Fibroblast of the conjunctiva (primary cell): ENCODE measurements at regions not wholly inside any gene's neighbourhood (a gene's known extent, or its start where the extent isn't known, plus 50 kb on each side); places are given as distances from the start of the nearest gene placed in this dataset.

Experiments
- DNase-seq: peaks from one replicate; pipeline ENCODE4 v3.0.0-alpha.2; 2010; ENCODE audit warnings: low read depth

DNA sequence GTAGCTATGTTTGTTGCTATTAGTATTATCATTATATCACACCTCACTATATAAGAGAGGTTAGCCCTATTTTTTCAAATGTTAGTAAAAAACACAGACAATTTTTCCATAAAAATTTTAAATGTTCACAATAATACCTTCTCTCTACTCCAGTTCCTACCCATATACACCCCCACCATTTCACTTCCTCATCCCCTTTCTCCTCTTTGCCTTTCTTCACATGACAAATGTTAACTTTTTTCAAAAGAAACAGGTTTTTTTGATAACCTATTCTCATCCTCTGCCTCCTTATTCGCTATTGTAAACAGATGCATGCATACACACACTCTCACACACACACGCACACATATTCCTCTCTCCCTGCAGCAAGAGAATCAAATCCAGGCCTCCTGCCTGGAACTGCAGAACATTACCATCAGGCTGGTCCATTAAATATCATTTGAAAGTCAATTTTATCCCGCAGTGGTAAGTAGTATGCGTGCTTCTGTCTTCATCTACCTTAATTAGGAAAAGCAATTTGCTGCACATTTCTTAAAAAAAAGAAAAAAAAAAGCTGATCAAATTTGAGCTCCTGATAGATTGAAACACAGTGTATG lies 55.5 kb downstream of the MID1IP1 start:
- no peak for DNase-seq

DNA sequence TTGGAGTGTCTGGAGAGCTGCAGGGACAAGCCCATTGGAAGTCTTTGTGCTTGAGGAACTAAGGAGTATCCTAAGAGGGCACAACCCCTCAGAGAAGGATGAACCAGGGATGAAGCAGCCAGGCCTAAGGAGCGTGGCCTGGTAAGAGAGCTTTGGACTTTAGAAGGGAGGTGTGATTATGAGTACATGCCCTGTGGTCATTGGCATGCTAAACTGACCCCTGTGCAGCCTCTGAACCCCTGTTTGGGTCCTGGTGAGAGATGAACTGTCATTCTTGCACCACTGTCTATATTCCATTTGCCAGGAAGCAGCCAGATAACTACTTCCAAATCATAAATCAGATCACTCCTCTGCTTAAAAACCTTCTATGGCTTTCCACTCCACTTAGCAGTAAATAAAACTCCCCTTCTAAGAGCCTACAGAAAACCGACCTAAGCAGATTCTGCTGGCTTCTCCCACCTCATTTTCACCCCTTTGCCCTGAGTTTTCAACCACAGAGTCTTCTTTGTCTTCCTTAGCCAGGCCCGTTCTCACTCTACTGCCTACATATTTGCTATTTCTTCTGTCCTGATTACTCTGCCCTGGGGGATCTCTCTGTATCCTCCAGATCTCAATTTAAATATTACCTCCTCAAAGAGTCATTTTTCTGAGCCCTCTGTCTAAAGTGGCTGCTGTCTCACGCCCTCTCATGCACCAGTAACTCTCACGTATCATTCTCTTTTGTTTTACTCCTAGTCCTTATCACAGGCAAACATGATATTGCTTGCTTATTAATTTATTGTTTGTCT lies 56.7 kb downstream of the MID1IP1 start:
- DNase-seq = no peak

GRCh38 chrX:38859602-38860001 lies 58.3 kb downstream of the MID1IP1 start:
- no peak for DNase-seq

- DNase-seq = no peak
Measured at GRCh38 chrX:38860106-38861013, 59.1 kb downstream of the MID1IP1 start.

GRCh38 chrX:38861489-38861888 lies 60.2 kb downstream of the MID1IP1 start:
- no peak for DNase-seq

DNA sequence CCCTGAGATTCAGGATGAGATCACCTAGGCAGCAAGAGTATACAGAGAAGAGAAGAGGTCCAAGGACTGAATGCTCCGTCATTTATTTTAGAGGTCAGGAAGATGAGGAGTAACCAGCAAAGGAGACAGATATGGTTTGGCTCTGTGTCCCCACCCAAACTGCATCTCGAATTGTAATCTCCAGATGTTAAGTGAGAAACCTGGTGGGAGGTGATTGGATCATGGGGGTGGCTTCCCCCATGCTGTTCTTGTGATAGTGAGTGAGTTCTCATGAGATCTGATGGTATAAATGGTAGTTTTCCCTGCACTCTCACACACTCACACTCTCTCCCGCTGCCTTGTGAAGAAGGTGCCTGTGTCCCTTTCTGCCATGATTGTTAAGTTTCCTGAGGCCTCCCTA lies 60.8 kb downstream of the MID1IP1 start:
- no peak for DNase-seq

- DNase-seq = no peak
Measured at GRCh38 chrX:38864165-38864564, 62.9 kb downstream of the MID1IP1 start.

- no peak for DNase-seq
Measured at GRCh38 chrX:38868321-38868720, 67.1 kb downstream of the MID1IP1 start.

GRCh38 chrX:38868941-38869401 lies 67.7 kb downstream of the MID1IP1 start:
- DNase-seq = peak; percentile 31

DNA sequence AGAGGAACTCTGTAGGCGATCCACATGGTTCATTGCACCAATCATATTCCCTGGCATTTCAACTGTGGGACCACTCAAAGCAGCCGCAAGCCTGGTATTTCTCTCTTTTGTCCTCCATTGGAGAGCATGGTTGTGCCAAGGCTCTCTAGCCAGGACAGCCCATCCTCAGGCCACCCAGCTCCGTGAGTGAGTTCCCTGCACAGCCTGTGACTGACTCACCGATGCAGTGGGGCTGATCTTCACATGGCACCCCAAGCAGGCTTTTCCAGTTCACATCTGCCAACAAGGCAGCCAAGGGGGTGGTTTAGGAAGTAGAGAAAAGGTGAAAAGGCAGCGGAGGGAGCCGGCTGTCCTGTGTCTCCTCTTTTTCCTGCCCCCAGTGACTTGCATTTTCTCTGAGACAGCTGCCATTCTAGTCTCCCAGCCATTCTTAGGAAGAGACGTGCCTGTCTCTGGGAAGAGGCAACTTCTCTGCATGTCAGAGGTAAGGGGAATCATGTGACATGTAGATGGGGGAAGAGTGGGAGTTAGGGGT lies 69.2 kb downstream of the MID1IP1 start:
- no peak for DNase-seq

- no peak for DNase-seq
Measured at GRCh38 chrX:38871129-38872029, 70.1 kb downstream of the MID1IP1 start.

DNA sequence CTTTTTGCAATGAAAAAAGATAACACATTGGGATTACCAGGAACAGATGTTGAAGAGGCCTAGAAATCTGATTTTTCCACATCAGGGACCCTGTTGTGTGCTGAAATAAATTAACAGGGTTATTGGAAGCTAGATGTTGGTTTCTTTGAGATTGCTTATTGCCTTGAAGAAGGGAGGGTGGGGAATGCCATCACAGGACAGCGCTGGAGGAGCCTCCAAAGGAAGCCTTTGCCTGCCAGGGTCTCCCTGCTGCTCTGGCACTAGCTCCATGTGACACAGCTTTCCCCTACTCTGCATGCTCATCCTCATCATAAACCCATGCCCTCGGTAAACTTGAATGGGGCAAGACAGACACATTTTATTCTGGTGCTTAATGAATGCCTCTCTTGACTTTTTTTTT lies 76.1 kb downstream of the MID1IP1 start:
- no peak for DNase-seq

GRCh38 chrX:38878641-38879340 lies 77.5 kb downstream of the MID1IP1 start:
- DNase-seq = no peak

- DNase-seq = no peak
Measured at GRCh38 chrX:38879631-38880220, 78.5 kb downstream of the MID1IP1 start.

DNA sequence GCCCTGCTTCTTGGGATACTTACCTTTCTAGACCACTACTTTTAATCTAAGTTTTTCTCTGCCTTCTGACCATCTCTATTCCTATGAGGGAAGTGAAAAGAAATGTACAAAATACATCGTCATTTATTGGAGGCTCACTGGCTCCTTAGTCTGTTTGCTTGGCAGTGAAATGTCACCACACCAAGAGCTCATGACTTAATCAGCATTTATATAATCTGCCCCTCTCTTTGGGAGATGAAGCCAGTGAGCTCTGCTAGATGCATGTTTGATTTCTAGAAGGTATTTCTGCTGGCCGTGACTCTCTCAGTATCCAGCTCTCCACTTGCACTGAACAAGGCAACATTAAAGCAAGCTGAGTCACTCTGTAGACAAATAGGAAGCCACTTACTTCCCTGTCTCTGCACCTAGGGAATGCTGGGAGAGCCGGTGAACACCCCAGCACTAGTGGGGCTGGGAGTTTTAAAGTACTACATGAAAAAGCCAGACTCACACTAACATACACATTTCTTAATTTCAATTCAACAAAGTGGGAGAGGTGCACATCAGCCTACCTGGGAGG lies 79.1 kb downstream of the MID1IP1 start:
- no peak for DNase-seq

DNA sequence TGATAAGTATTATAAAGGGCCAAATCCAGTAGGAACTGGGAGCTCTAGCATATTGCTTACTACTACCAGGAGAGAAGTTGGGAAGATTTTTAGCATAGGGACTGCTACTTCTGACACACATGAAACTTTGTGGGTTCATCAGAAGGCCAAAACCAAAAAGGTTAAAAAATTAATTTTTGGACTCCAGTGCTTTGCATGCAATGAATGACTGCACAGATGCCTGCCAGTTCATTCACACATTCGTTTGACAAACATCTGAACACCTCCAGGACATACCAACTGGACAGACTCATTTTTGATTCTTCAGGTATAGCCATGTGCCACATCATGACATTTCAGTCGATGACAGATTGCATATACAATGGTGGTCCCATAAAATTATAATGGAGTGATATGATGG lies 79.8 kb downstream of the MID1IP1 start:
- DNase-seq = no peak

- no peak for DNase-seq
Measured at GRCh38 chrX:38881727-38882126, 80.5 kb downstream of the MID1IP1 start.

- peak; percentile 12 for DNase-seq
Measured at GRCh38 chrX:38882894-38883626, 81.8 kb downstream of the MID1IP1 start.

DNA sequence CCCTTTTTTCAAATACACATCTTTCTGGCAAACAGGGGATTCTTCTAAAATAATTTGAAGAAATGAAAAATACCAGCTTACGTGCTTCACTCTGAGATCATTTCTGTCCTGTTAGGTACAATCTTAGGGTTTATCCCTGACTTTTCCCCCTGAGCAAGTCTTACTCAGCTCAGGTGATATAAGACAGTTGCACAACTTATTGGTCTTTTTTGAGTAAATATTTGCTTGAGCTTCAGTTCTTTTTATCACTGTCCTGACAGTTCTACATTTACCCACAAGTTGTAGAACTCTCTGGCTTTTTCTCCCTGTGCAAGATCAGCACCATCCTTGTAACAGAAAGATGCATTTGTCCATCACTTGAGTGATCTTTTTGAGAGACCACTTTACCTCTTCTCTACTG lies 84.9 kb downstream of the MID1IP1 start:
- no peak for DNase-seq
